ENCODE measurements at regions not wholly inside any gene's neighbourhood (a gene's known extent, or its start where the extent isn't known, plus 50 kb on each side); places are given as distances from the start of the nearest gene placed in this dataset.

- Histone ChIP-seq H3K4me3 (no peak overlapping the region), H3K36me3 (no peaks in the 10 kb centered on the region), H3K27ac (no peak overlapping the region), H3K4me1 (no peaks in the 10 kb centered on the region), H3K27me3 (no peaks in the 10 kb centered on the region), H3K9me3 (no peaks in the 10 kb centered on the region)
- DNase-seq: no peak
- 80 to 88% (median 86%) methylated on average over 10 of the region's 10 CpGs for WGBS, 5 donors
- TF ChIP-seq EP300 (IDR thresholded peaks at IDR 0.05) (no peak), POLR2AphosphoS5 (IDR thresholded peaks at IDR 0.05) (no peak), CTCF (IDR thresholded peaks at IDR 0.05) (no peak), POLR2A (IDR thresholded peaks at IDR 0.05) (no peak)
- intact Hi-C loops (cut with DNase I; ENCODE audit: low total_unique reads): no loop called here
These were observed 155.1 kb upstream of the SOX4 start for GRCh38 chr6:21438237-21438985.

GRCh38 chr6:21438986-21439352, 154.6 kb upstream of the SOX4 start:
- no peaks in the 10 kb centered on the region for H3K36me3 ChIP-seq
- TF ChIP-seq POLR2AphosphoS5 (IDR thresholded peaks at IDR 0.05) (no peak), CTCF (IDR thresholded peaks at IDR 0.05) (no peak), POLR2A (IDR thresholded peaks at IDR 0.05) (no peak), EP300 (IDR thresholded peaks at IDR 0.05) (no peak)

GRCh38 chr6:21441386-21441785, 152.2 kb upstream of the SOX4 start:
- WGBS, 5 donors: 80 to 90% (median 88%) methylated on average over 6 of the region's 6 CpGs
- no peaks in the 10 kb centered on the region for H3K36me3 ChIP-seq
- intact Hi-C loops (cut with DNase I; ENCODE audit: low total_unique reads): no loop called here
- no peak for DNase-seq
- H3K9me3 ChIP-seq: no peaks in the 10 kb centered on the region
- H3K4me3 ChIP-seq: no peak overlapping the region
- TF ChIP-seq EP300 (IDR thresholded peaks at IDR 0.05) (no peak), POLR2A (IDR thresholded peaks at IDR 0.05) (no peak), CTCF (IDR thresholded peaks at IDR 0.05) (no peak), POLR2AphosphoS5 (IDR thresholded peaks at IDR 0.05) (no peak)
- no peaks in the 10 kb centered on the region for H3K27me3 ChIP-seq
- H3K27ac ChIP-seq: no peak overlapping the region
- no peaks in the 10 kb centered on the region for H3K4me1 ChIP-seq

More at GRCh38 chr6:21438986-21439352, 154.6 kb upstream of the SOX4 start:
- Histone ChIP-seq H3K27ac (no peak overlapping the region), H3K9me3 (no peaks in the 10 kb centered on the region), H3K4me3 (no peak overlapping the region), H3K4me1 (no peaks in the 10 kb centered on the region), H3K27me3 (no peaks in the 10 kb centered on the region)
- intact Hi-C loops (cut with DNase I; ENCODE audit: low total_unique reads): no loop called here
- no peak for DNase-seq
- WGBS, 5 donors: 47 to 60% (median 51%) methylated on average over 2 of the region's 2 CpGs

GRCh38 chr6:21442874-21443273, 150.7 kb upstream of the SOX4 start:
- H3K9me3 ChIP-seq: no peaks in the 10 kb centered on the region
- DNase-seq: no peak
- H3K4me3 ChIP-seq: no peak overlapping the region
- H3K27me3 ChIP-seq: no peaks in the 10 kb centered on the region
- TF ChIP-seq POLR2A (IDR thresholded peaks at IDR 0.05) (no peak), EP300 (IDR thresholded peaks at IDR 0.05) (no peak), POLR2AphosphoS5 (IDR thresholded peaks at IDR 0.05) (no peak), CTCF (IDR thresholded peaks at IDR 0.05) (no peak)
- H3K4me1 ChIP-seq: no peaks in the 10 kb centered on the region
- H3K36me3 ChIP-seq: no peaks in the 10 kb centered on the region
- WGBS, 5 donors: 52 to 86% (median 74%) methylated on average over 1 of the region's 1 CpG
- no peak overlapping the region for H3K27ac ChIP-seq
- intact Hi-C loops (cut with DNase I; ENCODE audit: low total_unique reads): no loop called here
